ENCODE measurements at regions not wholly inside any gene's neighbourhood (a gene's known extent, or its start where the extent isn't known, plus 50 kb on each side); places are given as distances from the start of the nearest gene placed in this dataset.

- Histone ChIP-seq H3K4me1 (ENCODE audit: low read depth) (no peaks in the 10 kb centered on the region), H3K4me3 (no peak overlapping the region), H3K36me3 (ENCODE audit: low read depth) (no peaks in the 10 kb centered on the region), H3K9me3 (peaks cover 14% of the 10 kb centered on the region)
- DNase-seq, result peak in 1 of 3 donors; percentile 20
- no peak for TF ChIP-seq CTCF (IDR thresholded peaks at IDR 0.05)
- intact Hi-C loops (cut with DNase I, micrococcal nuclease), result no loop called here
- ATAC-seq, result no peak
Measured at GRCh38 chr4:1489639-1489995, 83.4 kb upstream of the NKX1-1 start.

- no peaks in the 10 kb centered on the region for H3K36me3 ChIP-seq (ENCODE audit: low read depth)
- peaks cover 14% of the 10 kb centered on the region for H3K9me3 ChIP-seq
- intact Hi-C loops (cut with DNase I, micrococcal nuclease), result no loop called here
- no peak for ATAC-seq
- DNase-seq, result peak in 1 of 3 donors; percentile 33
- no peak for TF ChIP-seq CTCF (IDR thresholded peaks at IDR 0.05)
- H3K4me3 ChIP-seq, result no peak overlapping the region
- H3K4me1 ChIP-seq (ENCODE audit: low read depth), result no peaks in the 10 kb centered on the region
Measured at GRCh38 chr4:1488831-1489638, 82.8 kb upstream of the NKX1-1 start.

GRCh38 chr4:1488357-1488756 is 82.1 kb upstream of the NKX1-1 start:
- no peaks in the 10 kb centered on the region for H3K4me1 ChIP-seq (ENCODE audit: low read depth)
- intact Hi-C loops (cut with DNase I, micrococcal nuclease), result no loop called here
- ATAC-seq (no peak), DNase-seq (peak in 1 of 3 donors; percentile 5)
- H3K36me3 ChIP-seq (ENCODE audit: low read depth), result no peaks in the 10 kb centered on the region
- no peak for TF ChIP-seq CTCF (IDR thresholded peaks at IDR 0.05)
- H3K4me3 ChIP-seq, result no peak overlapping the region
- H3K9me3 ChIP-seq, result peaks cover 14% of the 10 kb centered on the region

- TF ChIP-seq CTCF (IDR thresholded peaks at IDR 0.05), result no peak
- no peaks in the 10 kb centered on the region for H3K36me3 ChIP-seq (ENCODE audit: low read depth)
Measured at GRCh38 chr4:1487761-1488160, 81.5 kb upstream of the NKX1-1 start.

GRCh38 chr4:1487106-1487505 is 80.9 kb upstream of the NKX1-1 start:
- Histone ChIP-seq H3K9me3 (peaks cover 14% of the 10 kb centered on the region), H3K4me3 (no peak overlapping the region), H3K4me1 (ENCODE audit: low read depth) (no peaks in the 10 kb centered on the region), H3K36me3 (ENCODE audit: low read depth) (no peaks in the 10 kb centered on the region)
- intact Hi-C loops (cut with DNase I, micrococcal nuclease), result no loop called here
- ATAC-seq (no peak), DNase-seq (peak in 1 of 3 donors; percentile 6)
- no peak for TF ChIP-seq CTCF (IDR thresholded peaks at IDR 0.05)

More at GRCh38 chr4:1487761-1488160, 81.5 kb upstream of the NKX1-1 start:
- H3K9me3 ChIP-seq, result peaks cover 14% of the 10 kb centered on the region
- no peaks in the 10 kb centered on the region for H3K4me1 ChIP-seq (ENCODE audit: low read depth)
- intact Hi-C loops (cut with DNase I, micrococcal nuclease), result no loop called here
- DNase-seq (no peak), ATAC-seq (no peak)
- H3K4me3 ChIP-seq, result no peak overlapping the region
